ENCODE measurements at regions not wholly inside any gene's neighbourhood (a gene's known extent, or its start where the extent isn't known, plus 50 kb on each side); places are given as distances from the start of the nearest gene placed in this dataset.

DNA sequence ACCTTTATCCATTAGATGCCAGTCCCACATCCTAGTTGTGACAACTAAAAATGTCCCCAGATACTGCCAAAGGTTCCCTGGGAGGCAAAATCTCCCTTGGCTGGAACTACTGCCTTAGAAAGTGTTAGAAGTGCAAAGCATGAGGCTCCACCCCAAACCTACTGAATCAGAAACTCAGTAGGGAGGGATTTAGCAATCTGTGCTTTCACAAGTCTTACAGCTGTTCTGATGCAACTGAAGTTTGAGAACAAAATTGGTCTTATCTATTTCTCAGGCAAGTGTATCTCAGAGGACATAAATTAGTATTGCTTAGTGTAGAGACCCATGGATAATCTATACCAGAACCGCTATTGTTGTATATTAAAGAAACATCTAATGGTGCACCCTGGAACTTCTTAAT, 70.2 kb downstream of the CLDN1 start:
- no peak for FAIRE-seq
- no peak for DNase-seq (ENCODE audit: low spot score in 2 of 2)

DNA sequence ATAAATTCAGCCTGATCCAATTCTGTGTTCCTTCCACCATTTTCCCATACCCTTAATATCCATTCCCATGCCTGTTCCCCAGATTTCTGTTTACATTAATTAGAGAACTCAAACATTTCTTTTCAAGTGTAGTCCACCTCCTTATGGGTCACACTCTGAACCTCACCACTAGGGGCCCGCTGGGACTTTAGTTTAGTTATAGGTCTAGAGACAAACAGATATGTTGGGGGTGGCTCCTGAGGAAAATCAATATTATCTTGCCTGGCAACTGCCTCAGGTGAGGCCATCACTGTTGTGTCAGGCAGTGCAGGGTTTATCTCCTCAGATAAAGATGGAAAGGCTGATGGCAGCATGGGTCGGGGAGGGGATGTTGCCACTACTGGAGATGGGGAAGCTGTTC, 72.8 kb downstream of the CLDN1 start:
- no peak for FAIRE-seq
- no peak for DNase-seq (ENCODE audit: low spot score in 2 of 2)

DNA sequence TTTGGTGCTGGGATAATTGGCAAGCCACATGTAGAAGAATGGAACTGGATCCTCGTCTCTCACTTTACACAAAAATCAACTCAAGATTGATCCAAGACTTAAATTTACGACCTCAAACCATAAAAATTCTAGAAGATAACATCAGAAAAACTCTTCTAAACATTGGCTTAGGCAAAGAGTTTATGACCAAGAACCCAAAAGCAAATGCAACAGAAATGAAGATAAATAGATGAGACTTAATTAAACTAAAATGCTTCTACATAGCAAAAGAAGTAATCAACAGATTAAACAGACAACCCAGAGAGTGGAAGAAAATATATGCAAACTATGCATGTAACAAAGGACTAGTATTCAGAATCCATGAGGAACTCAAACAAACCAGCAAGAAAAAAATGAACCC, 80.1 kb downstream of the CLDN1 start:
- FAIRE-seq (no peak), DNase-seq (ENCODE audit: low spot score in 2 of 2) (no peak)

DNA sequence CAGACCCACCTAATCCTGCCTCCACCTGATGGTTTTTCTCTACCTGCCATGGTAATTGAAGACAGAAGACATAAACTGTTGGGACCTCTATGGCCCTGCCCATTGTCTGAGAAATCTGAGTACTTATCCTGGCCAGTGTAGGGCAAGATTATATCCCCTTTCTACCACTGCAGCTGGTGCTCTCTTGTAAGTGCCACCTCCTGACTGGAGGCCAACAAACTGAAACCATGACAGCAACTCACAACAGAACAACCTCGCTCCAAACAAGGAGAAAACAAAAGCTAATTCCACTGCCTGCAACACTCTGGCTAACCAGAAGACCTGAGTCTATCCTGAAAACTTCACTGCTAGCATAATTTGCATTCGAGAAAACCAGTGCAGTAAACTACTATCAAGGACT, 82.9 kb downstream of the CLDN1 start:
- FAIRE-seq (no peak), DNase-seq (ENCODE audit: low spot score in 2 of 2) (no peak)

DNA sequence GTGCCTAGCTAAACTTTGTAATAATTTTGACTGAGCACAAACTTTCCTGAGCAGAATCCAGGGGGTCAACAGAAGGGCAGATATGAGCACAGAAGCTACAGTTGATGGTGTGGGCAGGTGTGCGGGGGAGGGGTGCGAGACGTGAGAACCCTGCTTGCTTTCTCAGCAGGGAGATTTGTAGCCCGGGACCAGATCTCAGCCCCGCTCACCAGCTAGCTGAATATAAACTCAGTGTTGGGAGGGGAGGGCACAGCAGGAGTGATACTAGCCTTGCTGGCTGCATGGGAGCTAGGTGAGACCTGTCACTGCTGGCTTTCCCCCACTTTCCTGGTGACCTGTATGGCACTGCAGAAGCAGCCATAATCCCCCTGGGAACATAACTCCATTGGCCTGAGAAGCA, 83.4 kb downstream of the CLDN1 start:
- FAIRE-seq (no peak), DNase-seq (ENCODE audit: low spot score in 2 of 2) (no peak)

DNA sequence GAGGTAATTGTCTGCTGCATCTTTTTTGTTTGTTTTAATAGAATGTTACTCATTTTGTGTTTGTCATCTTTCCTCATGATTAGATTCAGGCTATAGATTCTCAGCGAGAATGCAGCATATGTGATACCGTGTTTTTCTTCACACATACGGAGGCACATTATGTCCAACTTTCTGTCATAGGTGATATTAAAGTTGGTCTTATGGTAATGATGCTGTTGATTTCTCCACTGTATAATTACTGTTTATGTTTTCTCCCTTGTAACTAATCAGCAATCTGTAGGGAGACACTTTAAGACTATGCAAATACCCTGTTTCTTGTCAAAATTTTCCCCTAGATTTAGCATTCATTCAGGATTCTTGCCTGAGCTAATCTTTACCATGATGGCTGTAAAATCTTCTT, 87.6 kb downstream of the CLDN1 start:
- FAIRE-seq (no peak), DNase-seq (ENCODE audit: low spot score in 2 of 2) (no peak)

DNA sequence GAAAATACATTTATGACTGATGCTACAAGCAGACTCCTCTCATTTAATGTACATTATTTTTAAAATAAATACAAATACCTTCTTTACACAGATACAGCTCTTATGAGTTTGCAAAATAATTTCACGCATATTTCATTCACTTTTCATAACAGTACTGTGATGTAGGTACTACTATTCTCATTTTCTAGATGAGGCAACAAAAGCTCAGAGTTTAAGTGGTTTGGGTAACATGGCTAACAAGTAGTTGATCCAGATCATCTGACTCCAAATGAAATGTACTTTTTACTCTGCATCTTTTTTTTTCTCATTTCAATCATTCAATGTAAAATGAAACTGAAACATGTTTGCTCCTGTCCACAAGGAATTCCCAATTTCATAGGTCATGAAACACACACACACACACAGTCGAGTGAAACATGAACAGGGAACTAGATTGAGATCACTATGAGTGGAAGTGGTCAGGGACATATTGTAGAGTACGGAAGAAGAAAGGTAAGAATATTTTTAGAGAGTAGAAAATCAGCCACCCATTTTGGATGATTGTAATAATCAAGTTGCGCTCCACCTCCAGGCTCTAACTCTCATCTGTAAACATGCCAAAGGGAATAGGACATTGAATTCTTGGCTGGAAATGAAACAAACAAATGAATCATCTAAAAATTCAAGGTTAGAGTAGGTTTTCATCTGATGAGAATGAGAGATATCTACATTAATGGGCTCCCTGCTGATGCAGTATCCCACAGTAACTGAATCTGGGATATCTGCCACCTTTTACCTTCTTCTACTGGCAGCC, 92.4 kb downstream of the CLDN1 start:
- FAIRE-seq (no peak), DNase-seq (ENCODE audit: low spot score in 2 of 2) (no peak)

DNA sequence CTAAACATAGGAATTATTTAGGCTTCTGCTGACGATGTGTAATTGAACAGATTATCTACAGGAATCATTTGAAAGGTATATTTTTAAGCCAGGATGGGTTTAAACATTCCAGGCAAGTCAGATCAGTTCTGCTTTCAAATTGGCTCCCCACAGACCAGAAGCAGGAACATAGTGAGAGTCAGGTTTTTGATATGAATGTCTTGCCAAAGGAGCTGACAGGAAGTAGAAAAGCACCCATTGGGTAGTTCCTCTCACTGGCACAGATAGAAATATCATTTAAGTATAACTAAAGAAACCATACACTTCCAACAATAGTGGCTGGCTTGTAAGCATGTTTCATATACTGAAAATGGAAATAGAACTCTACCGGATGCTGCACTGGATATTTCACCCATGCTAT, 95.2 kb downstream of the CLDN1 start:
- no peak for FAIRE-seq
- no peak for DNase-seq (ENCODE audit: low spot score in 2 of 2)

DNA sequence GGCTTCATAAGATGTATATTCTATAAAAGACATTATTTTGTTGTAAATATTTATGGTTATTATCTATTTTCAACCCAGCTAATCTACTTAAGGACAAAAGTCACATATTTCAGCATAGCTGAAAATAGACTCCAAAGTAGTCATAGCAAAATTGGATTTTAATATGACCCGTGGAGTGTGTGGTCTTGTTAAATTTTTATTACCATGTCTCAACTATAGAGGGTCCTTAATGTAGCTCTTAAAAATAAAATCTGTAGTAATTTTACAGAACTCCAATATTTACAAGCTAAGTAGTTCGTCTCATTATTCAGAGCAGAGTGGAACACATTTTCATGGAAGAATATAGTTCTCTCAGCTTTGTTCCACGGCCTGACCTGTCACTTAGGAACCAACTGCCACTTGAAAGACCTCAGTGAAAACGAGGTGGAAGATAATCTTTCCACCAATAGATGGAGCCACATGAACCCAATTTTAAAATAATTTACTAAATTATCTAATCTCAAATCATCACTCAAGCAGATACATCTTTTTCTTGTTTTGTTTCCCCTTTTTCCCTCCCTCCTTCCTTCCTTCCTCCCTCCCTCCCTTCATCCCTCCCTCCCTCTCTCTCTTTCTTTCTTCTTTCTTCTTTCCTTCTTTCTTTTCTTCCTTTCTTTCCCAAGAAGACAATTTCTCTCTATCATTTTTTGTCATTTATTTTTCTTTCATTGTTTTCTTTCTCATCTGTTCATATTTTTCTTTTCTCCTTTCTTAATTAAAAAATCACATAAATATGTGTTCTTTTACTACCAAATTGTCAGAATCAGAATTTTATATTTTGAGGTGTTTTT, 97.2 kb downstream of the CLDN1 start:
- DNase-seq (ENCODE audit: low spot score in 2 of 2), result peak in 1 of 2 donors; percentile 18

DNA sequence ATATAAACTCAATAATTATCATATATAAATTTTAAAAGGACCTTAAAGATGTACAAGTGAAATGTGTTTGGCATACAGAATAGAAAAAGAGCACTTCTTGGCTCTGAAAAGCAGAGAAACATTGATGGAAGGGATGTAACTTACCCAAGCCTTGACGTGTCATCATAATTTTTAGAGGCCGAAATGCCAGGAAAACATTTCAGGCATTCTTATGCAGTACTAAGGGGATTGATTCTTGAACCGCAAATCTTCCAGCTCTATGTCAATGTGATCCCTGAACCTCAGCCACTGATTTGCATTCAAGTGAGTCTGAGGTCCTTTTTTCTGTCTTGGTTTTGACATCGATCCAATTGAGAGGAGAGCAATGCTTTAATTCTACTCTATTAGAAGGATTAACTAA, 97.8 kb downstream of the CLDN1 start:
- FAIRE-seq (no peak), DNase-seq (ENCODE audit: low spot score in 2 of 2) (no peak)

More for the DNA sequence above, 97.2 kb downstream of the CLDN1 start:
- FAIRE-seq, result no peak

GRCh38 chr3:190222916-190223315, 99.3 kb downstream of the CLDN1 start:
- no peak for FAIRE-seq
- no peak for DNase-seq (ENCODE audit: low spot score in 2 of 2)

DNA sequence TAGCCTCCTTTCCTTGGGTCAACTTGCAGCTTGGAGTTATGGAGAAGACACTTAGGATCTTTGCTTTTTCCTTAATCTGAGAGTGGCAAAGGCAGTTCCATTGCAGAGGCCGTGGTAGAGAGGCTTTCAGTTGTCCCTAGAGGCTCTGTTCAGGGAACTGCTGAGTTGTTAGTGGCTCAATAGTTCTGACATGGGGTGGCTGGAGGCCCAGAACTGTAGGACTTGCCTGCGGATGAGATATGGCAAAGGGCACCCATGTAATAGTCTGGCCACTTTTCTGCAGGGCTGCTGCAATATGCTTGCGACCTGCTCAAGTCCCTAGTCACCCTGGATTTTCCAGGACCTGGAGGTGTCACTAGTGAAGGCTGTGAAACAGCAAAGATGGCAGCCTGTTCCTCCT, 99.9 kb downstream of the CLDN1 start:
- DNase-seq (ENCODE audit: low spot score in 2 of 2) (no peak), FAIRE-seq (no peak)

DNA sequence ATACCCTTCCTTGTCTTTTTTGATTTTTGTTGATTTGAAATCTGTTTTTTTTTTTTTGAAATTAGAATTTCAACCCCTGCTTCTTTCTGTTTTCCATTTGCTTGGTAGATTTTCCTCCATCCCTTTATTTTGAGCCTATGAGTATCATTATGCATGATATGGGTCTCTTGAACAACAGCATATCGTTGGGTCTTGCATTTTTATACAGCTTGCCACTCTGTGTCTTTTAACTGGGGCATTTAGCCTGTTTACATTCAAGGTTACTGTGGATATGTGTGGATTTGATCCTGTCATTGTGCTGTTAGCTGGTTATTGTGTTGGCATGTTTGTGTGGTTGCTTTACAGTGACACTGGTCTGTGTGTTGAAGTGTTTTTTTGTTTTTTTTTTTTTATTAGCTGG, 99.7 kb upstream of the P3H2 start:
- FAIRE-seq (no peak), DNase-seq (ENCODE audit: low spot score in 2 of 2) (no peak)

DNA sequence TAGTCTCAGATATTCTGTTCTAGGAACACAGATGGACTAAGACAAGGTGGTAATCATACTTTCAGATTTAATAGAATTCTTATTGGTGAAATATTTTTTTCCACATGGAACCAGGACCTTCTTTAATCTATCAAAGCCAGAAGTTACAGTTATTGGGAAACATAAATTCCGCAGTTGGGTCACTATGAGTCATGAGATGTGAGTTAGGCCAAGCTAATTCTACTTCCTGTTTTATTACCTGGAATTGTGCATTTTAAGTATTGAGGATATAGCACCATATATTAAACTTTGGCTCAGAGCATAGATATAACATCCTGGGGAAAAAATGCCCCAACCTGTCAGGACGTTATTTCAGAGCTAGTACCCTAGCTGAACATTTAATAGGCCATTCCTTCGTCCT, 96.4 kb upstream of the P3H2 start:
- FAIRE-seq (no peak), DNase-seq (ENCODE audit: low spot score in 2 of 2) (no peak)

DNA sequence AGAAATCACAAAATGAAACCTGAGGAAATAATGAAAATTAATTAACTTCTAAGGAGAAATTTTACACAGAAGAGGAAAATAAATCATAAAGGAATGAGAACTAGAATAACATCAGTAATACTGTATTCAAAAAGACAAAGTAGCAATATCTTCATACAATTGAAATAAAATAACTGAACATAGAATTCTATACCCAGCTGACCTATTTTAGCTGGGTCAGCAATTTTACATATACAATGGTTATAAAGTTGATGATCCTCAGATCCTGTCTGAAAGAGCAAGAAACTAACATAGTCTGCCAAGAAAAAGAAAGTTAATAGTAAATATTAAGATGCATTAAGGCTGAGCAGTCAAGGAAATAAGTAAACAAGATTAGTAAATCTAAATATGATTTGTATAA, 93.0 kb upstream of the P3H2 start:
- FAIRE-seq, result no peak
- no peak for DNase-seq (ENCODE audit: low spot score in 2 of 2)

DNA sequence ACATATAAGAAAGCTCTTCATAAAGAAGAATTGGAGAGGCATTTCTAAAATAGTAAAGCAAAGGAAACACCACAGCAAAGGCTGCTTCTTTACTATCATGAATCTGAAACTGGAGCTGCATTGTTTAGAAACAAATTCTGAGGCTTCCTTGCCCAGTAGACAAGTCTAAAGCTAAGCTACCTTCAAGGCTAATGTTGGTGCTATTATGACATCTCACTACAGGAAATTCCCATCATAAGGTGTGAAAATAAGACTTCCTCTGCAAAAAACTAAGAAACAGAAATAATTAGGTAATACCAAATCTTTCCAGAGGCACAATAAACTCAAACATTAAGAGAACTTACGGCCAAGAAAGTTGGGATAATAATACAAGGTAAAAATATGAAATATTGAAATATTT, 89.9 kb upstream of the P3H2 start:
- FAIRE-seq, result no peak

DNA sequence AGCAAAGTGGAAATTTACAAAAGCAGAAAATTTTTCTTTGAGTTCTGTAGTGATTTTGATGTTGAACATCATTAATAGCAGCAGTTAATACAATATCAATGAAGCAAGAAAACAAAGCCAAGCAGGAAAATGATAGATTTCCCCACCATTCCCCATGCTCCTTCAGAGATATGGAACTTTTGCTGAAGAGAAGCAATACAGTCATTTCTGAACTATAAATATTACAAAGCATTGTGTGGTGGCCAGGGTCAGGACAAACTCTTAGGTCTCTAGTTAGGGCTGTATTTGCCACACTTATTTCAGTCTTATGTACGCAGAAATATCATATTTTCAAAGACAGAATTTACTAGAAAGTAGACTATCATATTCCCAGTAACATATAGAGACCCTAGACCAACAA, 88.8 kb upstream of the P3H2 start:
- FAIRE-seq, result no peak
- DNase-seq (ENCODE audit: low spot score in 2 of 2), result no peak

More for the DNA sequence above, 89.9 kb upstream of the P3H2 start:
- DNase-seq (ENCODE audit: low spot score in 2 of 2), result no peak

DNA sequence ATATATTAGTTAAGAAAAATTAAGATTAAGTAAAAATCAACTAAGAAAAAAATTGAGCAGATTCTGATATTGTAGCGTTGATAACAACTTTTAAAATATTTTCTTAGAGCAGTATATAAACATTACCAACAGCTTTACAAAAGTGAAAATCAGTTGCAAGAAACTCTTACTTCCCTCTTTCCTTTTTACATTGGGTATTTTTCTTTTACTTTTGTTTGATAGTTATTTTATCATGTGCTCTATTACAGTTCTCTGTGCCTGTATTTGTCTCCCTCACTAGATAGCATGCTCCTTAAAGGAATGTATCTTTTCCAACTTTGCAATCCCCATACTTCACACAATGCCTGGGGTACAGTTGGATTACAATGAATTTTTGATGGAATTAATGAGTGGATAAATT, 87.5 kb upstream of the P3H2 start:
- no peak for DNase-seq (ENCODE audit: low spot score in 2 of 2)
- FAIRE-seq, result no peak

GRCh38 chr3:190205739-190206138, 85.0 kb upstream of the P3H2 start:
- no peak for DNase-seq (ENCODE audit: low spot score in 2 of 2)
- FAIRE-seq, result no peak

GRCh38 chr3:190204200-190204599, 83.5 kb upstream of the P3H2 start:
- no peak for DNase-seq (ENCODE audit: low spot score in 2 of 2)
- FAIRE-seq, result no peak

DNA sequence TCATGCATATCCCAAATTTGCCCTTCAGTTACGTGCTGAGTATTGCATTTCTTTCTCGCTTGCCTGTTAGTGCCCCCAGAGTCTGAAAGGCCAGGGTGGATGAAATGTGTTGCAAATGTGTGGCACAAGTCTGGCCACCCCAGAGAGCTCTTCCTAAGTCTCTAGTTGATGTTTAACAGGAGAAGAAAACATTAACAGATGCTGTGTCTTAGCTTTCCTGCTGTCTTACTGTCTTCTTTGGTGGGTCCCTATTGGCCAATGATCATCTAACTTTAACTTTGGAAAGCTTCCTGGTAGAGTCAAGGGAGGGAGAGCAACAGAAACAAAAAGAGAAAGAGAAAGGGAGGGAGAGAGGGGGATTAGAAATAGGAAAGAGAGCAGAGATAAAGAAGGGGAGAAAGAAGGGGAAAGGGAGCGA, 76.7 kb upstream of the P3H2 start:
- DNase-seq (ENCODE audit: low spot score in 2 of 2) (no peak), FAIRE-seq (no peak)

GRCh38 chr3:190194506-190194905, 73.8 kb upstream of the P3H2 start:
- no peak for DNase-seq (ENCODE audit: low spot score in 2 of 2)
- FAIRE-seq, result no peak
